K562 (cell line): ENCODE measurements at regions not wholly inside any gene's neighbourhood (a gene's known extent, or its start where the extent isn't known, plus 50 kb on each side); places are given as distances from the start of the nearest gene placed in this dataset.

Experiments
- ATAC-seq: fragments of 200-7000 bp; cut with Tn5 transposase; 3 replicates; pipeline ENCODE4 v1.9.1; 2020; ENCODE audit warnings: moderate library complexity
- BruUV-seq: library from RNA; stranded (reverse); fragments of 400-500 nt; replicated peaks from 2 replicates; lab custom pipeline; 2021; lab: Mats Ljungman, UMichigan
- CTCF ChIA-PET: fragments of 300-600 bp; formaldehyde crosslinking; extraction: SDS; loops from one replicate; lab custom pipeline; 2021; ENCODE audit warnings: low intra/inter-chr PET ratio; lab: Yijun Ruan, JAX
- POLR2A ChIA-PET: fragments of 300-600, 350-650 bp; sonication (Branson Sonifier 250); formaldehyde crosslinking; extraction: SDS; loops from one replicate; lab custom pipeline; 2021; ENCODE audit warnings: antibody characterized with exemption, inconsistent platforms; lab: Yijun Ruan, JAX
- DNase-seq, 4 experiments: peaks; one replicate each; pipeline versions ENCODE4 v3.0.0 to v3.0.0-alpha.2; 2011 to 2018; ENCODE audit warnings: low spot score in 3 of 4, mixed read lengths in 3 of 4; ENCODE audit errors: extremely low read depth in 1 of 4
- FAIRE-seq: peaks from 2 replicates; lab custom pipeline; 2011; peaks lifted over from hg19 to GRCh38; lab: Jason Lieb, UNC
- H2AFZ ChIP-seq: 2 replicates; pipeline ENCODE4 v1.6.0; 2011; ENCODE audit warnings: low read depth, low read length, control low read depth, inconsistent platforms
- H3K27ac ChIP-seq: fragments of 200-600 bp; 3 replicates; pipeline ENCODE4 v1.8.0; 2011; ENCODE audit warnings: low read depth, mild to moderate bottlenecking, control low read depth, inconsistent platforms, low read length, moderate library complexity, mixed read lengths; ENCODE audit errors: extremely low read depth
- H3K27me3 ChIP-seq, 2 experiments: fragments of 300-600 bp in 1 of 2; 2 replicates in 1 of 2; 3 replicates in 1 of 2; pipeline versions ENCODE4 v1.6.0 to v1.8.0; 2011; ENCODE audit warnings: inconsistent platforms in 2 of 2, low read length in 2 of 2, mild to moderate bottlenecking in 1 of 2, mixed read lengths in 1 of 2, moderate library complexity in 1 of 2; ENCODE audit not compliant: control insufficient read depth in 2 of 2, insufficient read depth in 2 of 2
- H3K36me3 ChIP-seq: fragments of 300-600 bp; 3 replicates; pipeline ENCODE4 v1.8.0; 2011; ENCODE audit warnings: mild to moderate bottlenecking, low read length, inconsistent platforms; ENCODE audit not compliant: control insufficient read depth, insufficient read depth
- H3K4me1 ChIP-seq, 2 experiments: fragments of 200-600 bp in 1 of 2; replicated peaks in 1 of 2; 2 replicates in 1 of 2; 3 replicates in 1 of 2; pipeline versions ENCODE4 v1.5.1 to v1.8.0; 2011; ENCODE audit warnings: inconsistent platforms in 2 of 2, low read length in 2 of 2, mild to moderate bottlenecking in 1 of 2, mixed read lengths in 1 of 2, moderate library complexity in 1 of 2; ENCODE audit not compliant: control insufficient read depth in 2 of 2, insufficient read depth in 2 of 2
- H3K4me2 ChIP-seq: 2 replicates; pipeline ENCODE4 v1.6.1; 2011; ENCODE audit warnings: low read length, control low read depth, inconsistent platforms, mixed read lengths; ENCODE audit not compliant: insufficient read depth
- H3K4me3 ChIP-seq: fragments of 200-600 bp; sonication (generic), shearing (Covaris generic); 2 replicates; pipeline ENCODE4 v1.5.1; 2016; ENCODE audit warnings: control low read depth, inconsistent platforms
- H3K79me2 ChIP-seq: fragments of 200-600 bp; 3 replicates; pipeline ENCODE4 v1.8.0; 2011; ENCODE audit warnings: low read length, inconsistent platforms; ENCODE audit not compliant: control insufficient read depth, insufficient read depth
- H3K9ac ChIP-seq, 2 experiments: 2 replicates each; pipeline versions ENCODE4 v1.6.0 to v1.6.1; 2011; ENCODE audit warnings: low read depth in 2 of 2, low read length in 2 of 2, control low read depth in 1 of 2, inconsistent platforms in 1 of 2, mild to moderate bottlenecking in 1 of 2, mixed read lengths in 1 of 2; ENCODE audit not compliant: insufficient read depth in 1 of 2
- H3K9me1 ChIP-seq: one replicate; pipeline ENCODE4 v1.6.0; 2011; ENCODE audit warnings: inconsistent platforms, mild to moderate bottlenecking, low read length, moderate library complexity; ENCODE audit not compliant: control insufficient read depth, insufficient read depth
- H3K9me3 ChIP-seq: replicated peaks from 2 replicates; pipeline ENCODE4 v1.5.1; 2011; ENCODE audit warnings: low read depth, low read length, inconsistent platforms; ENCODE audit not compliant: control insufficient read depth, insufficient read depth
- H4K20me1 ChIP-seq: replicated peaks from 2 replicates; pipeline ENCODE4 v1.6.1; 2011; ENCODE audit warnings: low read length, inconsistent platforms, mixed read lengths; ENCODE audit not compliant: control insufficient read depth, insufficient read depth
- ARNT ChIP-seq, 2 experiments: fragments of 450-650 bp; IDR thresholded peaks; 2 replicates each; pipeline ENCODE4 v1.6.1; 2016; ENCODE audit warnings: mild to moderate bottlenecking in 1 of 2
- CEBPB ChIP-seq: fragments of 450-650 bp; IDR thresholded peaks from 2 replicates; pipeline ENCODE4 v1.6.1; 2016; ENCODE audit warnings: missing genetic modification characterization, missing compliant biosample characterization
- CLOCK ChIP-seq: fragments of 250-450 bp; sonication (Bioruptor Pico); IDR thresholded peaks from 2 replicates; pipeline ENCODE4 v1.4.0; 2020; ENCODE audit warnings: mild to moderate bottlenecking, moderate library complexity, borderline replicate concordance
- GATA2 ChIP-seq: sonication (generic); formaldehyde crosslinking; IDR thresholded peaks from 2 replicates; pipeline ENCODE4 v1.4.0; 2020; ENCODE audit warnings: mild to moderate bottlenecking, missing genetic modification reagents
- GATAD2A ChIP-seq: fragments of 450-650 bp; IDR thresholded peaks from 2 replicates; pipeline ENCODE4 v1.6.1; 2017
- HCFC1 ChIP-seq: IDR thresholded peaks from 2 replicates; pipeline ENCODE4 v1.6.1; 2012; ENCODE audit warnings: low read depth, low read length, improper control_type of control experiment
- MAZ ChIP-seq, 2 experiments: fragments of 450-650 bp in 1 of 2; sonication (generic) in 1 of 2; formaldehyde crosslinking; IDR thresholded peaks in 1 of 2; conservative IDR thresholded peaks in 1 of 2; 2 replicates each; pipeline versions ENCODE4 v1.4.0 to v1.5.0; 2020; ENCODE audit warnings: mild to moderate bottlenecking in 1 of 2, missing genetic modification reagents in 1 of 2
- ZBTB1 ChIP-seq: sonication (generic); formaldehyde crosslinking; IDR thresholded peaks from 2 replicates; pipeline ENCODE4 v1.8.1; 2023; ENCODE audit warnings: missing genetic modification reagents, low read depth, mild to moderate bottlenecking, borderline replicate concordance
- ZBTB7A ChIP-seq: IDR thresholded peaks from 2 replicates; pipeline ENCODE4 v1.6.1; 2011; ENCODE audit warnings: low read depth, mild to moderate bottlenecking, low read length, moderate library complexity, borderline replicate concordance; ENCODE audit not compliant: control insufficient read depth
- ZFPM2 ChIP-seq: fragments of 250-450 bp; sonication (Bioruptor Pico); IDR thresholded peaks from 2 replicates; pipeline ENCODE4 v1.5.1; 2022; ENCODE audit warnings: mild to moderate bottlenecking
- WGBS: fragments of 100-300 bp; shearing (Covaris generic); methylation state at CpG from one replicate; pipeline ENCODE4 v1.1.6; 2016; ENCODE audit warnings: low coverage, mixed read lengths; ENCODE audit not compliant: insufficient coverage; ENCODE audit errors: missing lambda C conversion rate; 5-methylcytosine and 5-hydroxymethylcytosine counted together
- in situ Hi-C: fragments of 300-500 bp; cut with MboI; formaldehyde crosslinking; loops from 4 replicates; pipeline ENCODE4 v1.15.0; 2018; ENCODE audit warnings: inconsistent platforms, mixed read lengths
- intact Hi-C: fragments of 100-400 bp; cut with micrococcal nuclease; formaldehyde crosslinking; loops from 2 replicates; pipeline ENCODE4 v1.14.2; 2022
- TF ChIP-seq, protein P1 (sequence below): fragments of 450-650 bp; IDR thresholded peaks from 2 replicates; pipeline ENCODE4 v1.6.1; 2016; ENCODE audit warnings: missing biosample characterization, missing genetic modification characterization

- FAIRE-seq = no peak
- H3K9me3 ChIP-seq = no peaks in the 10 kb centered on the region; the same call in 1 of the 2 replicates
- intact Hi-C loops = no loop called here
Observed at GRCh38 chr13:58592786-58593185, 961.2 kb downstream of the PCDH17 start.

More at GRCh38 chr13:58592786-58593185, 961.2 kb downstream of the PCDH17 start:
- ATAC-seq = no peak
- CTCF ChIA-PET = no interaction called here
- H2AFZ ChIP-seq = no peak overlapping the region
- TF ChIP-seq CLOCK (CRISPR knock-in tag) (no peak), GATA2 (CRISPR knock-in tag) (no peak), ZBTB7A (no peak), ZBTB1 (no peak), MAZ (CRISPR knock-in tag; conservative IDR thresholded peaks at IDR 0.05 in 1 of 2, IDR thresholded peaks at IDR 0.05 in 1 of 2) (no peak), ARNT (IDR thresholded peaks at IDR 0.05) (no peak), CEBPB (tag) (no peak), GATAD2A (no peak), ZFPM2 (CRISPR knock-in tag) (no peak), HCFC1 (no peak)
- TF ChIP-seq, protein P1, sequence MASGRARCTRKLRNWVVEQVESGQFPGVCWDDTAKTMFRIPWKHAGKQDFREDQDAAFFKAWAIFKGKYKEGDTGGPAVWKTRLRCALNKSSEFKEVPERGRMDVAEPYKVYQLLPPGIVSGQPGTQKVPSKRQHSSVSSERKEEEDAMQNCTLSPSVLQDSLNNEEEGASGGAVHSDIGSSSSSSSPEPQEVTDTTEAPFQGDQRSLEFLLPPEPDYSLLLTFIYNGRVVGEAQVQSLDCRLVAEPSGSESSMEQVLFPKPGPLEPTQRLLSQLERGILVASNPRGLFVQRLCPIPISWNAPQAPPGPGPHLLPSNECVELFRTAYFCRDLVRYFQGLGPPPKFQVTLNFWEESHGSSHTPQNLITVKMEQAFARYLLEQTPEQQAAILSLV (tag) = no peak
- TF ChIP-seq, all 486 proteins: peak for 0
- Histone ChIP-seq H3K4me1 (no peaks in the 10 kb centered on the region), H3K36me3 (no peaks in the 10 kb centered on the region), H3K9ac (no peak overlapping the region), H3K9me1 (no peaks in the 10 kb centered on the region), H4K20me1 (no peaks in the 10 kb centered on the region), H3K4me2 (no peak overlapping the region), H3K27me3 (no peaks in the 10 kb centered on the region), H3K4me3 (no peak overlapping the region), H3K27ac (no peak overlapping the region), H3K79me2 (no peaks in the 10 kb centered on the region)
- DNase-seq = no peak
- BruUV-seq = no TSS peak
- POLR2A ChIA-PET = no interaction called here
- WGBS = 0% methylated on average over 1 of the region's 1 CpG
- in situ Hi-C loops = no loop called here
